Neutrophil (primary cell): ENCODE measurements at regions not wholly inside any gene's neighbourhood (a gene's known extent, or its start where the extent isn't known, plus 50 kb on each side); places are given as distances from the start of the nearest gene placed in this dataset.

ENCODE experiments used
- H3K27ac ChIP-seq: fragments of 200-600 bp; sonication (generic); 2 replicates; pipeline ENCODE4 v1.5.1; 2016; ENCODE audit warnings: mild to moderate bottlenecking, moderate library complexity
- H3K27me3 ChIP-seq: fragments of 200-600 bp; sonication (generic); 2 replicates; pipeline ENCODE4 v1.6.0; 2016; ENCODE audit warnings: mild to moderate bottlenecking
- H3K36me3 ChIP-seq: fragments of 200-600 bp; sonication (generic); 2 replicates; pipeline ENCODE4 v1.5.1; 2017
- H3K4me1 ChIP-seq, 2 experiments: fragments of 200-600 bp in 1 of 2; sonication (generic) in 1 of 2; 1 replicate in 1 of 2; 2 replicates in 1 of 2; pipeline versions ENCODE4 v1.5.1 to v1.6.1; 2013 to 2016; ENCODE audit warnings: low read depth in 1 of 2, low read length in 1 of 2, mild to moderate bottlenecking in 1 of 2, moderate library complexity in 1 of 2; ENCODE audit not compliant: control insufficient read depth in 1 of 2, insufficient read depth in 1 of 2
- H3K4me3 ChIP-seq, 2 experiments: fragments of 200-600 bp in 1 of 2; sonication (generic) in 1 of 2; 1 replicate in 1 of 2; 2 replicates in 1 of 2; pipeline ENCODE4 v1.5.1; 2013 to 2016; ENCODE audit warnings: low read depth in 1 of 2, low read length in 1 of 2, mild to moderate bottlenecking in 1 of 2, moderate library complexity in 1 of 2
- H3K9me3 ChIP-seq: fragments of 200-600 bp; sonication (generic); 2 replicates; pipeline ENCODE4 v1.5.1; 2016
- CTCF ChIP-seq: fragments of 200-600 bp; sonication (generic); IDR thresholded peaks from 2 replicates; pipeline ENCODE4 v1.5.1; 2016; ENCODE audit warnings: antibody characterized with exemption

GRCh38 chr6:98471444-98471843, 362.9 kb upstream of the POU3F2 start:
- Histone ChIP-seq H3K4me1 (no peaks in the 10 kb centered on the region), H3K27ac (no peak overlapping the region), H3K36me3 (no peaks in the 10 kb centered on the region), H3K4me3 (no peak overlapping the region), H3K27me3 (no peaks in the 10 kb centered on the region), H3K9me3 (no peaks in the 10 kb centered on the region)
- TF ChIP-seq CTCF, result no peak

- H3K4me1 ChIP-seq, result no peaks in the 10 kb centered on the region
- H3K36me3 ChIP-seq, result no peaks in the 10 kb centered on the region
Measured at GRCh38 chr6:98477231-98477630, 357.1 kb upstream of the POU3F2 start.

GRCh38 chr6:98484696-98485095, 349.7 kb upstream of the POU3F2 start:
- TF ChIP-seq CTCF, result no peak
- no peaks in the 10 kb centered on the region for H3K27me3 ChIP-seq
- no peaks in the 10 kb centered on the region for H3K36me3 ChIP-seq
- no peak overlapping the region for H3K27ac ChIP-seq
- no peak overlapping the region for H3K4me3 ChIP-seq
- H3K9me3 ChIP-seq, result no peaks in the 10 kb centered on the region
- H3K4me1 ChIP-seq, result no peaks in the 10 kb centered on the region

More at GRCh38 chr6:98477231-98477630, 357.1 kb upstream of the POU3F2 start:
- Histone ChIP-seq H3K27ac (no peak overlapping the region), H3K4me3 (no peak overlapping the region), H3K27me3 (no peaks in the 10 kb centered on the region), H3K9me3 (no peaks in the 10 kb centered on the region)
- no peak for TF ChIP-seq CTCF

GRCh38 chr6:98485593-98485992, 348.8 kb upstream of the POU3F2 start:
- H3K36me3 ChIP-seq, result no peaks in the 10 kb centered on the region
- no peaks in the 10 kb centered on the region for H3K9me3 ChIP-seq
- H3K4me1 ChIP-seq, result no peaks in the 10 kb centered on the region
- H3K27me3 ChIP-seq, result no peaks in the 10 kb centered on the region
- H3K27ac ChIP-seq, result no peak overlapping the region
- no peak overlapping the region for H3K4me3 ChIP-seq
- TF ChIP-seq CTCF, result no peak

- no peaks in the 10 kb centered on the region for H3K9me3 ChIP-seq
- no peak overlapping the region for H3K27ac ChIP-seq
- H3K36me3 ChIP-seq, result no peaks in the 10 kb centered on the region
- TF ChIP-seq CTCF, result no peak
- H3K27me3 ChIP-seq, result no peaks in the 10 kb centered on the region
- H3K4me3 ChIP-seq, result no peak overlapping the region
- no peaks in the 10 kb centered on the region for H3K4me1 ChIP-seq
Measured at GRCh38 chr6:98486057-98486456, 348.3 kb upstream of the POU3F2 start.

- no peak for TF ChIP-seq CTCF
- no peak overlapping the region for H3K4me3 ChIP-seq
- H3K27me3 ChIP-seq, result no peaks in the 10 kb centered on the region
- no peaks in the 10 kb centered on the region for H3K9me3 ChIP-seq
- no peaks in the 10 kb centered on the region for H3K36me3 ChIP-seq
- no peaks in the 10 kb centered on the region for H3K4me1 ChIP-seq
- H3K27ac ChIP-seq, result no peak overlapping the region
Measured at GRCh38 chr6:98487612-98488011, 346.8 kb upstream of the POU3F2 start.
